Upper lobe of left lung (tissue), 4 donors: ENCODE measurements at regions not wholly inside any gene's neighbourhood (a gene's known extent, or its start where the extent isn't known, plus 50 kb on each side); places are given as distances from the start of the nearest gene placed in this dataset.

Experiments
- EP300 ChIP-seq, 4 donors: sonication (generic); formaldehyde crosslinking; IDR thresholded peaks; one replicate each; pipeline ENCODE4 v1.5.1; 2017; ENCODE audit warnings: antibody characterized with exemption in 4 of 4, control low read depth in 2 of 4
- POLR2A ChIP-seq, 4 donors: fragments of 450-650 bp; IDR thresholded peaks; one replicate each; pipeline ENCODE4 v1.5.1; 2016 to 2017; ENCODE audit warnings: antibody characterized with exemption in 4 of 4, mild to moderate bottlenecking in 2 of 4
- TF ChIP-seq, protein P1 (sequence below), 6 experiments: fragments of 450-650 bp in 4 of 6; fragments of 200-600 bp in 2 of 6; sonication (generic) in 2 of 6; IDR thresholded peaks; one replicate each; pipeline ENCODE4 v1.5.1; 2016 to 2019; ENCODE audit warnings: antibody characterized with exemption in 6 of 6

DNA sequence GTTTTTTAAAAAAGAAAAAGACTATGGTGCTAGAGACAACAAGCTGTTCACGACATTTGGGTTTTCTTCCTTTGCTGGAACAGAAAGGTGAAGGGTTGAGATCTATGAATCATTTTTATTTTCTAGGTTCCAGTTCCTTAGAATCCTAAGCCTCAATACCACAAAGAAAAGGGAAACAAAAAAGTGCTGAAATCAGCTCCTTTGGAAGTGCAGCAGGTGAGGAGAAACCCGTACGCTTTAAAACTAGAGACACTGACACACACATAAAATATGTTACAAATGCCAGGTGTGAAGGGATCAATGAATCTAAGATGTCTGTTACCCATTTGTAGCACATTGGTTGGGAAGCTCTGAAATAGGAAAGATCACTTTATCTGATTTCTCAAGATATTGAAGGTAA, 125.2 kb downstream of the AREG start:
- TF ChIP-seq POLR2A (IDR thresholded peaks at IDR 0.05) (no peak), EP300 (IDR thresholded peaks at IDR 0.05) (no peak)
- TF ChIP-seq, protein P1, sequence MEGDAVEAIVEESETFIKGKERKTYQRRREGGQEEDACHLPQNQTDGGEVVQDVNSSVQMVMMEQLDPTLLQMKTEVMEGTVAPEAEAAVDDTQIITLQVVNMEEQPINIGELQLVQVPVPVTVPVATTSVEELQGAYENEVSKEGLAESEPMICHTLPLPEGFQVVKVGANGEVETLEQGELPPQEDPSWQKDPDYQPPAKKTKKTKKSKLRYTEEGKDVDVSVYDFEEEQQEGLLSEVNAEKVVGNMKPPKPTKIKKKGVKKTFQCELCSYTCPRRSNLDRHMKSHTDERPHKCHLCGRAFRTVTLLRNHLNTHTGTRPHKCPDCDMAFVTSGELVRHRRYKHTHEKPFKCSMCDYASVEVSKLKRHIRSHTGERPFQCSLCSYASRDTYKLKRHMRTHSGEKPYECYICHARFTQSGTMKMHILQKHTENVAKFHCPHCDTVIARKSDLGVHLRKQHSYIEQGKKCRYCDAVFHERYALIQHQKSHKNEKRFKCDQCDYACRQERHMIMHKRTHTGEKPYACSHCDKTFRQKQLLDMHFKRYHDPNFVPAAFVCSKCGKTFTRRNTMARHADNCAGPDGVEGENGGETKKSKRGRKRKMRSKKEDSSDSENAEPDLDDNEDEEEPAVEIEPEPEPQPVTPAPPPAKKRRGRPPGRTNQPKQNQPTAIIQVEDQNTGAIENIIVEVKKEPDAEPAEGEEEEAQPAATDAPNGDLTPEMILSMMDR (IDR thresholded peaks at IDR 0.05), result no peak
